ENCODE measurements at regions not wholly inside any gene's neighbourhood (a gene's known extent, or its start where the extent isn't known, plus 50 kb on each side); places are given as distances from the start of the nearest gene placed in this dataset.

DNA sequence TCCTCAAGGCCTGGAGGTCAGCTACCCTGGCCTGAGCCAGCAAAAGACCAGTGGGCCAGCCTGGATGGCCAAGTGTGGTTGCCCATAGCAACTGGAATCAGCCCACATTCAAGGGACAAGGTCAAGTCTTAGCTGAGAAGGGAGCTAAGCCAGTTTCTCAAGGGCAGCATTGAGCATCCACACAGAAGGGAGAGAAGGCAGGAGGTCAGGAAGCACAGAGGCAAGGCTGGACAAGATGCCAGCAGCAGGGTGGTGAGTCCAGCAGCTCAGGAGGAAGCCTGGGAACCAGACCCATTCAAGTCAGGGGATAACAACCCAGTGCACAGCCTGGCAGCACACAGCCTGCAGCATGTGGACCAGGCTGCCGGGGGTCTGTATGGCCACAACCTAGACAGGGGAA, 54.0 kb upstream of the ZMIZ1 start:
- no peak for DNase-seq
- Mint-ChIP-seq H3K36me3 (no peaks in the 10 kb centered on the region), H3K4me1 (peaks cover under 1% of the 10 kb centered on the region), H3K9me3 (peaks cover 6% of the 10 kb centered on the region), H3K27me3 (no peaks in the 10 kb centered on the region), H3K4me3 (no peak overlapping the region), H3K27ac (no peak overlapping the region)

DNA sequence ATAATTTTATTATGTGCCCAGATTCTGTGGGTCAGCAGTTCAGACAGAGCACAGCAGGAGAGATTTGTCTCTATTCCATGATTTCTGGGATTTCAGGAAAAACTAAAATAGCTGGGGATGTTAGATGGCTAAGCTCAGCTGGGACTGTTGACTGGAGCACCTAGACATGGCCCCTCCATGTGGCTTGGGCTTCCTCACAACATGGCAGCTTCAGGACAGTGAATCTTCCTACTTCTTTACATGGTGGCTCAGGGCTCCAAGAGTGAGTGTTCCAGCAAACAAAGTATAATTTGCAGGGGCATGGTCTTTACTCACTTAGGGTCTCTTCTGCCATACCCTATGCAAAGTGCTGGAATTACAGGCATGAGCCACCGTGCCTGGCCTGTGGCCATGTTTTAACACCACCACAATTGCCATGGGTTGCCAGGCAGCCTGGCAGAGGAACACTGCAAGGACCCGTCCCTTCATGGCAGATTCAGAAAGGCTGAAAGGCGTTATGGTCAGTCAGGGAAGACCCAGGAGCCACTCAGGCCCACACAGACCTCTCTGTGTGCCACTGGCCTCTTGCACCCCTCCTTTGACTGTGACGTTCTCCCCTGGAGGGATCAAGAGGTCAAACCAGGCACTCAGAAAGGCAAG, 50.8 kb upstream of the ZMIZ1 start:
- H3K4me1 Mint-ChIP-seq = peaks cover 4% of the 10 kb centered on the region
- DNase-seq = no peak

DNA sequence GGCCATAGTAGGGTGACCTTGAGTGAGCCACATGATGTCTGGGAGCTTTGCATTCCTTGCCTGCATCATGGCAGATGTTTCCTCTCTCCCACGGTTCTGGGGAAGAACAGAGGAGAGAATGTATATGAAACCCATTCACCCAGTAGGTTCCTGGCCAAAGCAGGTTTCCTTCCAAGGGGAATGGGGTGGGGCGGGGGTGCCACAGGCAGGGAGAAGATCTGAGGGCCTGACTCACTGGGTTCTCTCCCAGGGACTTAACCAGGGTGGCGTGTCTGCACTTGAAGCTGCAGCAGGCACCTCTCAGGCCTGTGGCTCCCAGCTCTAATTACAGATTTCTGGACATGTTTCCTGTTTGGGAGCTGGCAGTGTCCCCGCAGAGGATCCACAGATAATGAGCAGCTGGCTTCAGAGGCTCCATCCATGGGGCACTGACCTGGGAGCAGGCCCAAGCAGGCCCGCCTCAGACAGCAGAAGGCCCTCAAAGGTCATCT, 50.2 kb upstream of the ZMIZ1 start:
- H3K36me3 Mint-ChIP-seq = no peaks in the 10 kb centered on the region
- H3K27me3 Mint-ChIP-seq = no peaks in the 10 kb centered on the region
- H3K9me3 Mint-ChIP-seq = peaks cover 6% of the 10 kb centered on the region
- no peak overlapping the region for H3K27ac Mint-ChIP-seq
- peaks cover 4% of the 10 kb centered on the region for H3K4me1 Mint-ChIP-seq
- no peak overlapping the region for H3K4me3 Mint-ChIP-seq
- no peak for DNase-seq

More for the DNA sequence above, 50.8 kb upstream of the ZMIZ1 start:
- H3K36me3 Mint-ChIP-seq = no peaks in the 10 kb centered on the region
- no peaks in the 10 kb centered on the region for H3K27me3 Mint-ChIP-seq
- H3K4me3 Mint-ChIP-seq = no peak overlapping the region
- H3K27ac Mint-ChIP-seq = no peak overlapping the region
- H3K9me3 Mint-ChIP-seq = peaks cover 6% of the 10 kb centered on the region

All from activated naive CD8-positive, alpha-beta T cell treated with anti-CD3 and anti-CD28 coated beads for 36 hours (primary cell).